Hematopoietic multipotent progenitor cell treated with erythropoietin and hydrocortisone succinate and interleukin-3 and kit ligand, for 4 days (in vitro differentiated cells): ENCODE measurements at regions not wholly inside any gene's neighbourhood (a gene's known extent, or its start where the extent isn't known, plus 50 kb on each side); places are given as distances from the start of the nearest gene placed in this dataset.

Experiments
- DNase-seq: peaks from one replicate; pipeline ENCODE4 v3.0.0-alpha.2; 2015

DNA sequence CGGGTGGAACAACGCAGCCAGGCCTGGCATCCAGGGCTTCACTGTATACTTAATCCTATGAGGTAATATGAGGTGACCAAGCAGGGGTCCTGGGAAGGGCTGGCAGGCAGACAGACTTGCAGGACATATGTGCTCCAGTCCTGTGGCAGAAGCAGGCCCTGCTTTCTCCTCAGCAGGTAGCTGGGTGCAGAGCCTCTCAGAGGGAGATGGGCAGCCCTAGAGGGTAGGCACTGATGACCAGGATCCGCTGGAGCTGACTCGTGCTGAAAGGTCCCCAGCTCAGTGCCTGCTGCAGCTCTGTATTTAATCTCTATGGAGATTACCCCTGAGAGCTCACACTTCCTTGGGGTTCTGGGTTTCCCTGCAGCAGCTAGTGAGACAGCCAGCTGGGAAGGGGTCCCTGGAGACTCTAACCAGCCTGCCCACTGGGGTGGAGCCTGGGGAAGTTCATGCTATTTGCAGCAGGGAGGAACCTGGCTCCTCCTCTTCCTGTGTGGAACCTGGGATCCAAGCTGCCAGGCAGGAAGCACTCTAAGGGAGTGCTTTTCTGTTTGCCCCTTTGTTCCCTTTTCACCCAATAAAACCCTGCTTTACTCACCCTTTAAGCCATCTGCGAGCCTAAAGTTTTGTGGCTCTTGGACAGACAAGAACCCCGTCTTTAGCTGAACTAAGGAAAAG, 339.2 kb downstream of the DCAF12L2 start:
- no peak for DNase-seq

DNA sequence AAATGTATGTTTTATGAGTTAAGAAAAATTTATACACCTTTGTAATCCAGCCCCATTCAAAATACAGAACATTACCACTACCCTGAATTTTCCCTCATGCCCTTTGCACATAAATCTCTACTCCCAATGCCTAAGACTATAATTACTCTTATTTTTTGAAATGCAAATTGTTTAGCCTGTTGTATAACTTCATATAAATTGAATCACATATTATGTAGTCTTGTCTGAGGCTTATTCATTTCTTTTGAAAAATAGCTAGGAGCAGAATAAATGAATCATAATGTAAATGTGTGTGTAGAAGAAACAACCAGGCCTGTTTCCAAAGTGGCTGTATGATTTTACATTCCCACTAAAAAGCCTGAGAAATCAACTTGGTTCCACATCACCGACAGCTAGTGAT, 319.8 kb downstream of the DCAF12L2 start:
- no peak for DNase-seq

DNA sequence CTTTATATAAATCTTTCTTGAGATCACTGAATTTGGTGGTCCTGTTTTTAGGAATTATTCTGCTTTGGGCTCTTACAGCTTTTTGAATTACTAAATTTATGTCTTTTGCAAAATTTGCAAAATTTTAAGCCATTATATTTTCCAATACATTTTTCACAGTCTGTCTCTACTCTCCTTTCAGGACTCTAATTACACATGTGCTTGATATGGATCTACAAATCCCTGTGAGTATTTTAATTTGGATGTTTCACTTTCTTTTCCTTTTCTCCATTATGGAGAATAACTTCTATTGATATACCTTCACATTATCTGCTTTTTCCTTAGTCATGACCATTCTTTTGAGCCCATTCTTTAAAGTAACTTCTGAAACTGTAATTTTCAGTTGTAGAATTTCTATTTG, 315.4 kb downstream of the DCAF12L2 start:
- DNase-seq: no peak

DNA sequence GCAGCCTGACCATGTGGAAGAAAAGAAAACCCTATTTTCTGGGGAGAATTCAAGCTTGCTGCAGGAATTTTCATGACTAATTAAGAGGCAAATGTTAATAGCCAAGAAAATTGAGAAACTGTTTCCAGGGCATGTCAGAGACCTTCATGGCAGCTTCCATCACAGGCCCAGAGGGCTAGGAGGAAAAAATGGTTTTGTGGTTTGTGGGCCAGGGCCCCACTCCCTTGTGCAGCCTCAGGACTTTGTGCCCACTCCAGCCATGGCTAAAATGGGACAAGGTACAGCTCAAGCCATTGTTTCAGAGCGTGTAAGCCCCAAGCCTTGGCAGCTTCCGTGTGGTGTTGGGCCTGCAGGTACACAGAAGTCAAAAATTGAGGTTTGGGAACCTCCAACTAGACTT, 282.9 kb downstream of the DCAF12L2 start:
- DNase-seq: no peak

DNA sequence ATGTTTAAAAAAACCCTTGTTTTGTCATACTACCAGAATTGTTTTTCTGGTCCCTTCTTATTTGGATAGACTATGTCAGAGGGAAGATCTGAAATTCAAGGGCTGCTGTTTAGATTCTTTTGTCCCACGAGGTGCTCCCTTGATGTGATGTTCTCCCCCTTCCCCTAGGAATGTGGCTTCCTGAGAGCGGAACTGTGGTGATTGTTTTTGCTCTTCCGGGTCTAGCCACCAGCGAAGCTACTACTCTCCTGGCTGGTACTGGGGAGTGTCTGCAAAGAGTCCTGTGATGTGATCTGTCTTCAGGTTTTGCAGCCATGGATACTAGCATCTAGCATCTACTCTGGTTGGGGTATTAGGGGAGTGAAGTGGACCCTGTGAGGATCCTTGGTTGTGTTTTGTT, 271.1 kb downstream of the DCAF12L2 start:
- no peak for DNase-seq

DNA sequence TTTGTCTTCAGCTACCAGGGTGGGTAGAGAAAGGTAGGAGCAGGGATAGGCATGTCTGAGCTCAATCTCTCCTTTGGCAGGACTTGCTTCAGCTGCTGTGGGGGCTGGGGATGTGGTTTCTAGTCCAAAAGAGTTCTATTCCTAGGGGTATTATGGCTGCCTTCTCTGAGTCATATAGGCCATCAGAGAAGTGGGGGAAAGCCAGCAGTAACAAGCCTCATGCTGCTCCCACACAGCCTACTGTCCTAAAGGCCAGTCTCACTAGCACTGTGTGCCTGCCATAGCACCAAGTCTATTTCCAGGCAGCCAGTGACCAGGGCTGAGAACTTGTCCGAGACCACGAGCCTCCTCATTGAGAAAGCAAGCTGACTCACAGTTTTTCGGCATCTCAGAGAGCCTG, 270.6 kb downstream of the DCAF12L2 start:
- DNase-seq: no peak

DNA sequence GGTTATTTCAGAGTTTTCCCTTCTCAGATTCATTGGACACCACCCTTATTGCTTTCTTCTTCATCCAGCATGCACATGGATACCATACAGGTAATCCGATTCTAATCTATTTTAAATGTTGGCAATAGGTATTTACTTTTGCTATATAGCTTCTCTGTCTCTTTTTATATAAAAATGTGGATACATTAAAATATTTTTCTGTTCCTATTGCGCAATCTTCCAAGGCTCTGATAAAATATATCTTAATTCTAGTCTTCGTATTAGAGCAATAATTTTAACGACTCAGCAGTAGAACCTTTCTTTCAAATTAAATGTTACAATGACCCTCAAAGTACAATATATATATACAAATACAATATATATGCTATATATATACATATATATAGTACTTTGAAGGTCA, 239.8 kb downstream of the DCAF12L2 start:
- no peak for DNase-seq

DNA sequence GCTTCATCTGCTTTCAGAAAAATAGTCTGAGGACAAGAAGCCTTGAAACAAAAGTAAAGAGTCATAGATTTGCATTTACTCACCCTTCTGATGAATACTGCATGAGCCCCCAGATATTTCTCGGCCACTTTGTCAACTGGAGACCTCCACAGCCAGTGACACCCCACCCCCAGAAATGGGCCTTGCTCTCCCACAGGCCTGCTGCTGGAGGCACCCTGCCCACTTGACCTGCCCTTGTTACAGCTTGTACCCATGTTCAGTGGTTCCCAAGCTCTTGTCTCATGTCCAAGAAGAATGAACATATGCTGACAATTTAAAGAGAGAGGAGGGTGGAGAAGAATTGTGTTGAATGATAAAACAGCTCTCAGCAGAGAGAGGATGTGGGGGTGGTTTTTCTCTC, 225.1 kb downstream of the DCAF12L2 start:
- DNase-seq: no peak

DNA sequence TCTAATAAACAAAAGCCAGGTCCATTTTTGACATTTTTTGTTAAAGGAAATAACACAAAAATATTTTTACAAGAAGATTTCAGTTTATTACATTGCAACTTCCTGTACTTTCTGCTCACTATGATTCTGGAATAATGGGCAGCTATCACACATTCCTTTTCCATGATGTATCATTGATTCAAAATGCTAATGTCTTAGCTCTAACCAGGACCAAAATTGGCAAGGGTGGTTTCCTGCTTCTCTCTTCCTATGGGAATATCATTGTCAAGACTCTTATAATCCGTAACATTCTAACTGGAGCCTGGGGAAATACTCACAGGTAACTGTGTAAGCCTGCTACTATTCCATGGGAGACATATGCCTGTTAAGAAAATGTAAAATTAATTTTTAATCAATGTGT, 218.6 kb downstream of the DCAF12L2 start:
- no peak for DNase-seq

DNA sequence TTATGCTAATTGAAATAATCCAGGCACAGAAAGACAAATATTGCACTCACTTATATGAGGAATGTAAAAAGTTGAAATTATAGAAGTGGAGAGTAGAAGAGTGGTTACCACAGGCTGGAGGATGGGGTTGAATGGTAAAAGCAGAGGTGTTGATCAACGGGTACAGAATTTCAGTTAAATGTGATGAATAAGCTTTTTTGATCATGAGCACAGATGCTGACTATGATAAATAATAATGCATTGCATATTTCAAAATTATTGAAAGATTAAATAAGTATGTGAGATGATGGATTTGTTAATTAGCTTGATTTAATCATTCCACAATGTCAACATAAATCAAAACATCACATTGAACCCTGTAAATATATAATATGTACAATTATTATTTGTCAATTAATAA, 213.1 kb downstream of the DCAF12L2 start:
- no peak for DNase-seq

DNA sequence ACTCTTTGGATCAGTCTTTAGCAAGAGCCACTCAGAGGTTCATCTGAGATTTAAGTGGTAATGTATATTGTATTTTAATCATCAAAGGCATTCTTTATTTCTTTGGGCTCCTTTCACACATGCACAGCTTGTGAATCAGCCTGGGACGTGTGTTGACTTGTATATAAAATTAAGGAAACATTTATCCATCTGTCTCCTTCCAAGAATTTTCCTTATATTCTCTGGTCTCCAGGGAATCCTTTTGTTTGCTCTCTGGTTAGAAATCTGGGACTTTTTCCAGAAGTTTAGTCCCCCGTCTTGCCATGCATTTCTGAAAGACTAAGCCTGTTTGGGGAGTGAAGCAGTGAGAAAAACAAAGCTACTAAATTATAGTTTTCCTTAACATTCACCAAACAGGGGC, 212.3 kb downstream of the DCAF12L2 start:
- no peak for DNase-seq

DNA sequence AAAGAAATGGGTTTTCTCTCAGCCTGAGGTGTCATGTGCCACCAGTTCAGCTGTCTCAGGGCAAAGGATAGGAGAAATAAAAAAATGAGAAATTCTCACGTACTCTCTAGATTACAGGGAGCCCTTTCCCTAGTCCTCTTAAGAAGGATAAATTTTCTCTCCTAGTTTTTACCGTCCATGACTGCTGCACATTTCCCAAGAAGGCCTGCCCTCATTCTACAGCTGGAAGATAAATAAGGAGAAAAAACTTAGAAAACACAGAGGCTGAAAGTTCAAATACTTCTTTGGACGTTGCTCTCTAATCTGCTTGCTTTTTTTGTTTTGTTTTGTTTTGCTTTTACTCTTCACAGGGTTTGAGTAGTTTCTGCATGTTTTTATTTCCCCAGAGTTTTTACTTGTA, 211.9 kb downstream of the DCAF12L2 start:
- DNase-seq: no peak

DNA sequence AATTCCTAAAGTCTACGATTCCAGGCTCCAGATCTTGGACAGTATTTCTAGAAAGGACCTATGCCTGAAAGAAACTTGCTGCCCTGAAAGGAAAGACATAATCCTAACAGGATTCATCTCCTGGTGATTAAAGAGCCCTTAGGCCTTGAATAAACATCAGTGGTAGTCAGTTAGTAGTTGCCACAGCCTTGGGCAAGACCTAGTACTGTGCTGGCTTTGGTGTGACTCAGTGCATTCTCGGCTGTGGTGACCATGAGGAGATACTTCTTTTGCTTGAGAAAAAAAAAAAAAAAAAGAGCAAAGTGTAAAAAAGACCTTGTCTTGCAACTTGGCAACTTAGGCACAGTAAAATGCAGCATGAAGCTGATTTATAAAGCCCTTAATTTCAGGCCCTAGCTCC, 188.2 kb downstream of the DCAF12L2 start:
- DNase-seq: no peak

DNA sequence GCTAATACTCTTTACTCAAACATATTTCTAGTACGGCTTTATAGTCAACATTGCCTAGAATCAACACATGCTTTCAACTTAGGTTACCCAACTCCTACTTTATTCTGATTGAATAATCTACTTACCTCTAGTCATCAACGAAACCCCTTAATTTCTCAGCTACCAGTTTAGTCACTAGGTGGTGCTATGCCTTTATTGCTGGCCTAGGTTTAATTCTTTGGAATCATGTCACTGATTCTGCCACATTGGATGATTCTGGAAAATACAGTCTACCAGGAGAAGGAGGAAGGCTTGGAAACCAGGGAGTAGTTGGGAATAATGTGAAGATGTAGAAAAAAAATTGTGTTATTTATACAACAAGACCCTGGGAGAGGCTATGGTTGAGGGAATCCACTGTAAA, 167.7 kb downstream of the DCAF12L2 start:
- DNase-seq: peak; percentile 11

DNA sequence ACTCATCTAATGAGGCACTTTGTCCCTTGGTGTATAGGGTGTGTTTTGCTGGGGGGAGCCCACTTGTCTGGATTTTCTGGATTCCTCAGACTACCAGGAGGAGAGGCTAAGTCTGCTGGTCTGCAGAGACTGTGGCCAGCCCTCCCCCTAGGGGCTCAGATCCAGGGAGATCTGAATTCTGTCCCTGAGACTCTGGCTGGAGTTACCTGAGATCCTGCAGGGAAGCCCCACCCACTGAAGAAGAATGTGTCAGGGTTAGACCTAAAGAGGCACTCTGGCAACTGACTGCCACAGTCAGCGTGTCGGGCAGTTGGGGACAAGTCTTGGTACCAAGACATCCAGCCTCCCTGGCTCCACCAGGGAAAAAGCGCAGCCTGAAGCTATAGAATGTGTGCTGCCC, 138.9 kb downstream of the DCAF12L2 start:
- no peak for DNase-seq

DNA sequence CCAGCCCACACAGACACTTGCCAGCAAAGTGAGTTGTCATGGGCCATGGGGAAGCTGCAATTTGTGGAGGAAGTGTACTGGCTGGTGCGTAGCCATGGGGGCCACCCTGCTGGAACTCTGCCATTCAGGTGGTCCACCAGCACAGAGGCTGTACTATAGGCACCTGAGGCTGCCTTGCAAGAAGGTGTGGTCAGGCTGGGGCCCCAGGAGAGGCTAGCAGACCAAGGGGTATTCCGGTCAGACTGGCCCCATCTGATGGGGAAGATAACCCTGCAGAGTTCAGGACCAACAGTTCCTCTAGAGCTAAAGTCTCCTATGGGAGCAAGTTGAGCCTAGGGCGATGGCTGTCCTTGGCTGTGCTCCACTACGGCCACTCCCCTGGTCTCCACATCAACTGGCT, 136.1 kb downstream of the DCAF12L2 start:
- DNase-seq: no peak

DNA sequence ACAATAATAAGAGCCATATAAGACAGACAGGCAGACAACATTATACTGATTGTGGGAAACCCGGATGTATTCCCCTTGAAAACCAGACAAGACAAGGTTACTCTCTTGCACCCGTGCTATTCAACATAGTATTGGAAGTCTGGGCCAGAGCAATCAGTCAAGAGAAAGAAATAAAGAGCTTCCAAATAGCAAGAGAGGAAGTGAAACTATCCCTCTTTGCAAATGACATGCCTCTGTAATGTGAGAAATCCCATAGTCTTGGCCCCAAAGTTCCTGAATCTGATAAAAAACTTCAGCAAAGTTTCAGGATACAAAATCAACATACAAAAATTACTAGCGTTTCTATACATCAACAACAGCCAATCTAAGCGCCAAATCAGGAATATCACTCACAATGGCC, 102.1 kb downstream of the DCAF12L2 start:
- no peak for DNase-seq

DNA sequence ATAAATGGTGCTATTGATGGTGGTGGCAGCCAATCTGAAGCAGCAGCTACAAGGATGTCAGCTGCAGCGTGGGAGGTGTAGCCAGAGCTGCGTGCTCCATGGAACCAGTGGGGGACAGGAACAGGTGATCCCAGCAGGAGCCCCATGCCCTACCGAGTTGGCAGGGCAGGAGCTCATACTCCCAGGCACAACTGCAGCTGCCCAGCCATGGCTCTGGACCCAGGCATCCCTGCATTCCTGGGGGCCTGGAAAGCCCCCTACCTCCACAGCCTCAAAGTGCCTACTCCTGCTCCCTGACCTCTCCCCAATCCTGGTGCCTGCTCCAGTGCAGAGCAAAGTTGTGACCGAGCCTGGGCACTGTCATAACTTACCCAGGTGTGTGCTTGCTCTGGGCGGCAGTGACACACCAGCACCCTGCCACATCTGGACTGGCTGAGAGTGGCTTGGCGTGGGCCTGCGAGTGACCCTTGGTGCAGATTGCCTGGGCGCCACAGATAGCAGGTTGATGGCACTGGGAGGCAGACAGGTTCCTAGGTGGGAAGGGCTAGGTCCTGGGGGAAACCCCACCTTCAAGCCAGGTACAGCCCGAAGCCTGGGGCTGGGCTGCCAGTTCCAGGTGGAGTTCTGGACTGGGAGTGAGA, 101.1 kb downstream of the DCAF12L2 start:
- no peak for DNase-seq

DNA sequence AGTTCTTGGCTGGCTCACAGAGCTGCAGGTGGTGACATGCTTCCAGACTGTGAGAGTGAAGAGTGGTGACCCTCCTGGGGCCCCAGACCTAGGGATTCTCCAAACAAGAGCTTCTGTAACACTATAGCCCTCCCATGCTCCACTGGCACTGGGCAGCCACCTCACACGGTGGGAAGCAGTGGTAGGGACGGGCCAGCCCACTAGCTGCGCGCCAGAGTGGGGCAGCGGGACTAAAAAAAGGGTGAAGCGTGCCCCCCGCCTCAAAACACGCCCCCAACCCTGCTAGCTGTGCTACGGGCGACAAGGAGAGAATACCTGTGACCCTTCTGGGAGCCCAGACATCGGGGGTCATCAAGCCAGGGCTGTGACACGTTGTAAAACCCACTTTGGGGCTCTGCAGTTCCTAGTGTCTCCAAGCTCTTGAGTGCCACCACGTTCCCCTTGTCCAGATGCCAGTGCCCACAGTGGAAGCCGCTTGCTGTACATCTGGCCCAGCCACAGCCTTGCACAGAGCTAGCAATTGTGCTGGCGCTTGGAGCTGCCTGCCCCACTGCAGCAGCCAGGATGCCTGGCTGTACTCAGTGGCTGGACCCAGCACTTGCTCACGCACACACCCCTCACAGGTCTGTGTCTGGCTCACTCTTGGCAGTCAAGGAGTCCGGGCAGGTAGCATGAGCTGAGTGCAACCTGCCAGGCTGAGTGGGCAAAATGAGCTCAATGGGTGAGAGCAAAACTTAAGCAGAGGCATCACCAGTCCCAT, 100.0 kb downstream of the DCAF12L2 start:
- no peak for DNase-seq
